ENCODE measurements at regions not wholly inside any gene's neighbourhood (a gene's known extent, or its start where the extent isn't known, plus 50 kb on each side); places are given as distances from the start of the nearest gene placed in this dataset.
A peak's percentile ranks its signal among the peaks of the same experiment; 100 is the strongest.
"Not testable (repeated sequence)": the region's sequence is repeated elsewhere in the genome, so short reads cannot be mapped to it uniquely, and the experiment has no call there.

DNA sequence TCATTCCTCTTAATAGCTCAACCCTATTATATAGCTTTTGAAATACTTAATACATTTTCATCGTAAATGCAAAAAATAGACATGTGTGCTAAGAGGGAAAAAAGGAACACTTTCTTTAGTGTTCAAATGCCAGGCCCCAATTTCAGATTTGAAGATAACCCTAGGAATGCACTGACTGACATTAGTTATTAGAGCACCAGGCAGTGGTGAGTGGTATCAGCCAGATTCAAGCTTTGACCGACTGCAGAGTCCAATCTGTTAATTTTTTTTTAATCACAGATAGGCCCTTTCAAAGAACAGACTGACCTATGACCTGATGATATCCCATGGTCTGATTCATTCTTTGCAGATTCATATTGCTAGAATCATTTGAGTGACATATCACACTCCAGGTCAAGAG lies 874.2 kb upstream of the CHORDC1 start:
- DNase-seq = no peak

DNA sequence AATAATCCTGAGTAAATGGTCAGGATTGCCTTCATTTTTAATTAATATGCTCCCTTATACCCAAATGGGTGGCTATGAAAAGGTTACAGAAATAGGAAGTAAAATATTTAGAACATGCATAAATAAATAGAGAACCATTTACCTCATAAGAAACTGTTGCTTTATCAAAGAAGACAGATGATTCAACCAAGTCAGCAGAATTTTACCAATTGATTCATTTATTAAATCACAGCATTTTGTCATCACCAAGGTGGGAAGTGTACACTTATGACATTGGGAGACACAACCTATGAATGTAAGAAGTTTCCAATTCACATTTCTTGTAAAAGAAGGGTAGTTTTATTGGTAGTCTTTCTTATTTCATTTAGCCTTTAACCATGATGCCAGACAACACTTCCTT lies 870.3 kb upstream of the CHORDC1 start:
- no peak for DNase-seq

GRCh38 chr11:91091563-91091962 lies 868.7 kb upstream of the CHORDC1 start:
- no peak for DNase-seq

DNA sequence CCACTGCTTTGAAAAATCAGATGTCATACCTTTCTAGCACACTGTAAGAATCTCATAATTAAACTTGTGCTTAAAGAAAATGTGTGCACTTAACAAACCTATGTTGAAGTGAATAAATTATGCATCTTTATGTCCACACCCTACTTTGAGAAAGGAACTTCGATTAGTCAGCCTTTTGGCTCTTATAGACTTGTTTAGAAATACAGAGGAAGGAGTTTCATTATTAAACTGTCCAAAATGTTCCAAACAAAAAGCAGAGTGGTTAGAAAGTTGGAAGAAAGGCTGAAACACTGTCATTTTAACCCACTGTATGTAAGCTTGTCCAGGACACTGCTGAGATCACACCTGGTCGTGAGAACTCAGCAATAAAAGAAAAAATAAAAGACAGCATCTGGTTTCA lies 863.2 kb upstream of the CHORDC1 start:
- DNase-seq = no peak

DNA sequence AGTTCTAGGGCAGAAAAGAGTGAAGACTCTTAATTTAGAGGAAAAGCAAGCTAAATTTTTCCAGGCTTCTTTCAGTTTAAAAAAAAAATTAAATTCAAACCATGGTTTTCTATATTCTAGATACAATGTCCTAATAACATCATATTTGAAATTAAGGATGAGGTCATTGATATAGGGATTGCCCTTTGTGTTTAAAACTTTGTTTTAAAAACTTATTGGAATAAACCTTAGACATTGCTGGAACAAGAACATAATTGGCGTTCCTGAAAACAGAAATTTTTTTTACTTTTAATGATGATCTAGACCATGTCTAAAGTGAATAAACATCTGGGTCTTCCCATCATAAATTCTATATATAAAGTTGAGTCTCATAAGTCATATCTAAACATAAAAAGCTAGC lies 859.4 kb upstream of the CHORDC1 start:
- no peak for DNase-seq

DNA sequence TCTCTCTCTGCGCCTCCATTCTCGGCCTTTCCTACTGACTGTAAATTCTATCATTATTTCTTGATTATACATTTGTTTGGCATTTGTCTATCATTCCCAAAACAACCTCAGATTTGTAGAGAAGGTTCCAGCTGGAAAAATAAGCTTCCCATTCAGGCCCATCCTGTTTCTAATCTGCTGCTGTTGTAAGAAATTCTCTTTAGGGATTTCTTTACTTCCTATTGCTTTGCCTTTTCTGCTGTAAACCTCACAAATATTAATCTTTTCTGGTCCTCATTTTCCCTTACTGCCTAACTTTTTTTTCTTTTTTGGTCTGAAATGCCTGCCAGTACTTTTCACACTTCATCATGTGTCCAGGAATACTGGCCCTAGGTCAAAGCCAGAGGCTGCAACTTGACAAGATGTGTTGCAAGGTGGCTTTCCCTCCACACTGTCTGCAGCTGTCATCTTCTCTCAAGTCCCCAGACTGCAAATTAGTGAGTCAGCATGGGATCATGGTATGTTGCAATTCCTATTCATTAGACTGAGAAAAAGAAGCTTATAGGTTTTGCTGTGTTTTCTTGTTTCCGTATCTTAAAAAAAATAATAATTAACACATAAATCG lies 858.7 kb upstream of the CHORDC1 start:
- DNase-seq = peak; percentile 68

DNA sequence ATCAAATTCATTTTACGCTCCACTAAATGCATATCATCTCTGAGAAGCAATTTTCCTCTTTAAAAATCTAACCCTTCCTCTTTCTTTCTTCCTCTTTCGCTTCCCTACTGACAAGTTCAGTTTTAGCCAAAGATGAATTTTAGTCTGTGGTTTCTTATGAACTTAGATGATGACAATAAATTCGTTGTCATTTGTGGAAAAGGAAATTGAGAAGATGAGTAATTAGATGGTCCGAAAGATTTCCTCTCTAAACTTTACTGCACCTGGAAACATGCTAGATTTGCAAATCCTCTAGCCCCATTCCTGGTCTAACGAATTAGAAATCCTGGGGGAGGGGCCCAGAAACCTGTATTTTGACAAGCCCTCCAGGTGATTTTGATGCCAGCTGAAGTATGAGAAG lies 855.4 kb upstream of the CHORDC1 start:
- no peak for DNase-seq

DNA sequence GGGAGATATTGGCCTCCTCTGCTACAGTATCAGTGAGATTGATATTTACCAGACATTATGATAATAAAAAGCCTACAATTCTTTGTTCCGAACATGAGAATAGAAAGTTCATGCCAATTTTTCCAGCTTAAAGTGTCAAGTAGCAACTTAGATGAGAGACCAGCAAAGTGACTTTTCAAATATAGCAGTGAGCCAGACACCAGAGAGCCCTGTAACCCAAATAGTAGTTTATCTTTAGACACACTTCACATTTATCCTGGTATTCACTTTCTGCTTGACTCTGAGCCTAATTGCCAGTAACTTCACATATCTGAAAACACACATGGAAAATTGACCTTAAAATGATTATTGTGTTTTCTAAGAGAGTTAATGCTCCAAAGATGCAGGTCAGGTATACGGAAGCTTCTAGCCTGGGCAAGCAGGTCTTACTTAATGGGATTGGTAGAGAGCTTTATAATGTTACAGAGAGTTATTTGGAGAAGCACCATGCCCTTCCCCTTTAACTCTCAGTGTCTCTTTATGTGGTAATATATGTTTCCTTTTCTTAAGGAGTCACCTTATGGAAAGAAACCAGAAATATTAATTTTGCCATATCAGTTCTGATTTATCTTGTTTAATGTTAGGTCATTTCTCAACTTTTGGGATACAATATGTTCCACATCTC lies 852.3 kb upstream of the CHORDC1 start:
- DNase-seq = no peak

DNA sequence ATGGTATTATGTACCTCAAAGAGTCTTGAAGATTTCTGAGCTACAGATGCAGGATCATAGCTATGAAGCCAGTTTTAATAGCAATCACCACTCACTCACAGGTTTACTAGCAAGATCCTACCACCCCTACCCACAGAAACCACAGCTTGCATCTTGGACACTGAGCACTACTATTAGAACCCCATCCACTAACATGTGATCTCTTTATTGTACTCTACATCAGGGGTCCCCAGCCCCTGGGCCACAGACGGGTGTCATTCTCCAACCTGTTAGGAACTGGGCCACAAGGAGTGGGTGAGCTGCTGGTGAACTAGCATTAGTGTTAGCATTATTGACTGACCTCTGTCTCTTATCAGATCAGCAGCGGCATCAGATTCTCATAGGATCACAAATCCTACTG lies 844.8 kb upstream of the CHORDC1 start:
- DNase-seq = no peak

DNA sequence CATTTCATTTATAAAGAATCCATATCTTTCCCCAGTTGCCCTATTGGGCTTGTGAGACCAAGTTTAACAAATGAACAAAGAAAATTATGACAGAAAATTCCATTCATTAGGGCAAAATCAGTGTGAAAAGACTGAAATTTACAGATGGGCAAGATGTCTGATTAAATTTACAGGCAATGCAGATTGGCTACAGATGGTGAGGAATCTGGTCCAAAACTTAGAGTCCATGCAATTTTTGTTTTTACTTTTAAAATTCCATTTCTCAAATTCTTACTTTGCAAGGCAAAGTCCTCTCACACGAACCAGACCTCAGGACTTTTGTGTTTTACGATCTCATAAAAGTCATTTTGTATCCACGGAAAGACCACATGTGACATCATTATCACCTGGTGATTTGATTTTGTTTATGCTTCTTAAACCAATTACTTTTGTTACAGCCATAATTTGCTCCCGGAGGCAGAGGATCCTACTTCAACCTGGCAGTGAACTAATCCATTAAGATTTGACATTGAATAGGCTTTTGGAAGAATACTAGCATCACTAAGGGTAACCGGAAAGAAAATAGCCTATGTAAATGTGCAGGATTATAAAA lies 843.7 kb upstream of the CHORDC1 start:
- no peak for DNase-seq

- not testable (repeated sequence) for DNase-seq
These were observed 840.5 kb upstream of the CHORDC1 start for GRCh38 chr11:91063399-91063798.

DNA sequence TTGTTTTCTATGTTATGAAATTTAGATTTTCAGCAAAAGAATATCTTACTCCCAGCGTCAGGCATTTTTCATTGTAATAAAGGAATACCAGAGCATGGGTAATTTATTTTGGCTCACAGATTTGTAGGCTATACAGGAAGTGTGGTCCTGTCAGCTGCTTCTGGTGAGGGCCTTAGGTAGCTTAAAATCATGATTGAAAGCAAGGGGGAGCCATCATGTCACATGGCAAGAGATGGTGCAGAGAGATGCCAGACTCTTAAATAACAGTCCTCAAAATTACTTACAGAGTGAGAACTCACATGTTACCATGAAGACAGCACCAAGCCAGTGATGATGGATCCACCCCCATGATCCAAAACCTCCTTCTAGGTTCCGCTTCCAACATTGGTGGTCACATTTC lies 825.0 kb upstream of the CHORDC1 start:
- no peak for DNase-seq

GRCh38 chr11:91046261-91046660 lies 823.4 kb upstream of the CHORDC1 start:
- DNase-seq = no peak

GRCh38 chr11:91041626-91042025 lies 818.8 kb upstream of the CHORDC1 start:
- no peak for DNase-seq

- peak; percentile 19 for DNase-seq
These were observed 800.9 kb upstream of the CHORDC1 start for GRCh38 chr11:91023731-91024130.

DNA sequence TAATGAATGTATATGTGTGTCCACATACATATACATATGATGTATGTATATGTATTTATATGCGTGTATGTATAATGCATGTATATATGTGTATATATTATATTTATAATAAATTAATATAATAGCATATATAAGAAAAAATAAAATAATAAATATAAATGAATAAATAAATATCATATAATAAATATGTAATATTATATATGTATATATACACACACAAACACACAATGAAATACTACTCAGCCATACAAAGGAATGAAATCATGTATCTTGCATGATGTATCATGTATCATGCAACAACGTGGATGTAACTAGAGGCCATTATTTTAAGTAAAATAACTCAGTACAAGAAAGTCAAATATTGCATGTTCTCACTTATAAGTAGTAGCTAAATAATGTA lies 788.7 kb upstream of the CHORDC1 start:
- DNase-seq = no peak

DNA sequence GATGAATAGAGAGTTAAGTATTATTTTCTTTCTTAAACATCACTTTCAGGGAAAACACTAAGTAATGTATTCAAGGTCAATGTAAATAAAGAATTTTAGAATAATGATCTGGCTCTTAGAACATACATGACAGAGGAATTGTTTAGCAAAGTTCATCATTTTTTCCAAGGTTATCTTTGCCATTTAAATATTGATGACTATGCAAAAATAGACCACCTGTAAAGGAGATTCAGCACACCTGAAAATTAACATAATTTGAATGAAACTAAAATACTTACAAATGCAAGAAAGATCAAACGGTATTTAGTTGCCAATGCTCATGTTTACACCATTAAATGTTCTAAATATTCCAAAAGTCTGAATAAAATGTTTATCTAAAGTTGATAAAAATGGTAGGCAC lies 782.6 kb upstream of the CHORDC1 start:
- DNase-seq = no peak

- DNase-seq = no peak
These were observed 774.4 kb upstream of the CHORDC1 start for GRCh38 chr11:90997241-90997640.

GRCh38 chr11:90972159-90972558 lies 749.3 kb upstream of the CHORDC1 start:
- not testable (repeated sequence) for DNase-seq

DNA sequence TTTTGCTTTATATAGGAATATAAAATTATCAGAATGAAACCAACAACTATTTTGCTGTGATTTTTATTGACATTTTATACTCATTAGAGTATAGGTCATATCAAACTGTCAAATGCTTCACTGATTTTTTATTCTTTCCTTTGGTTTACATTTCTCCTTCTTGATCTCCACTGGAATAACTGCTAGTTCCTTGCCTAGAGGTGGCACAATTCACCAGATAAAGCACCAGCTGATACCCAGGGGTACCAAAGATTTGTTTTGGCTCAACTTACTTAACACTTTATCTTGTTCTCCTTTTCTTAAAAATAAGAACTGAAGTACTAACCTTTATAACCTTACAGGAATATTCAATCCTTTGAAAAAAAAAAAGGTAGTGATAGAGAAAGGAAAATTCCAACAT lies 725.1 kb upstream of the CHORDC1 start:
- DNase-seq = no peak

- DNase-seq = no peak
These were observed 707.4 kb upstream of the CHORDC1 start for GRCh38 chr11:90930252-90930651.

- no peak for DNase-seq
These were observed 696.5 kb upstream of the CHORDC1 start for GRCh38 chr11:90919332-90919731.

- DNase-seq = no peak
These were observed 693.9 kb upstream of the CHORDC1 start for GRCh38 chr11:90916706-90917105.

GRCh38 chr11:90913131-90913668 lies 690.4 kb upstream of the CHORDC1 start:
- no peak for DNase-seq

Measured in femur (tissue), 1 donor.